CD14-positive monocyte (primary cell): ENCODE measurements at regions not wholly inside any gene's neighbourhood (a gene's known extent, or its start where the extent isn't known, plus 50 kb on each side); places are given as distances from the start of the nearest gene placed in this dataset.

Source experiments
- DNase-seq, 3 donors: peaks; one replicate each; pipeline ENCODE4 v3.0.0-alpha.2; 2011 to 2022
- H2AFZ ChIP-seq: 2 replicates; pipeline ENCODE4 v1.6.0; 2012; ENCODE audit warnings: mild to moderate bottlenecking, low read depth, low read length, inconsistent platforms; ENCODE audit not compliant: insufficient read depth, poor library complexity, severe bottlenecking
- H3K27ac ChIP-seq, 2 donors: 1 replicate in 1 of 2; 2 replicates in 1 of 2; pipeline ENCODE4 v1.5.1; 2012 to 2013; ENCODE audit warnings: low read length in 2 of 2, control low read depth in 1 of 2, inconsistent platforms in 1 of 2, low read depth in 1 of 2, mild to moderate bottlenecking in 1 of 2
- H3K27me3 ChIP-seq, 2 donors: one replicate each; pipeline versions ENCODE4 v1.6.0 to v1.6.1; 2011 to 2013; ENCODE audit warnings: low read length in 2 of 2; ENCODE audit not compliant: control insufficient read depth in 2 of 2, insufficient read depth in 2 of 2
- H3K36me3 ChIP-seq, 2 donors: replicated peaks in 1 of 2; 1 replicate in 1 of 2; 2 replicates in 1 of 2; pipeline versions ENCODE4 v1.5.1 to v1.6.1; 2012 to 2013; ENCODE audit warnings: low read length in 2 of 2, control low read depth in 1 of 2, inconsistent platforms in 1 of 2, mild to moderate bottlenecking in 1 of 2; ENCODE audit not compliant: insufficient read depth in 2 of 2, control insufficient read depth in 1 of 2
- H3K4me1 ChIP-seq, 2 donors: 1 replicate in 1 of 2; 2 replicates in 1 of 2; pipeline versions ENCODE4 v1.5.1 to v1.6.1; 2012 to 2013; ENCODE audit warnings: low read length in 2 of 2, control low read depth in 1 of 2, inconsistent platforms in 1 of 2, mild to moderate bottlenecking in 1 of 2, moderate library complexity in 1 of 2; ENCODE audit not compliant: insufficient read depth in 2 of 2, control insufficient read depth in 1 of 2
- H3K4me2 ChIP-seq: replicated peaks from 2 replicates; pipeline ENCODE3; 2012; ENCODE audit warnings: low read length, moderate library complexity, mild to moderate bottlenecking; ENCODE audit not compliant: poor library complexity, severe bottlenecking; ENCODE audit errors: extremely low read depth
- H3K4me3 ChIP-seq, 3 experiments: fragments of 200-600 bp in 1 of 3; sonication (generic) in 1 of 3; replicated peaks in 1 of 3; 1 replicate in 2 of 3; 2 replicates in 1 of 3; pipeline ENCODE4 v1.5.1; 2011 to 2013; ENCODE audit warnings: low read length in 3 of 3, mild to moderate bottlenecking in 3 of 3, control low read depth in 2 of 3, low read depth in 2 of 3, inconsistent platforms in 1 of 3, moderate library complexity in 1 of 3
- H3K79me2 ChIP-seq: 2 replicates; pipeline ENCODE4 v1.6.0; 2012; ENCODE audit warnings: mild to moderate bottlenecking, control low read depth, inconsistent platforms, low read length, moderate library complexity; ENCODE audit not compliant: insufficient read depth
- H3K9ac ChIP-seq: 2 replicates; pipeline ENCODE4 v1.6.0; 2017; ENCODE audit warnings: low read length, mild to moderate bottlenecking; ENCODE audit not compliant: insufficient read depth, poor library complexity, severe bottlenecking
- H3K9me3 ChIP-seq, 2 donors: replicated peaks in 1 of 2; 1 replicate in 1 of 2; 2 replicates in 1 of 2; pipeline versions ENCODE4 v1.5.1 to v1.6.1; 2012 to 2013; ENCODE audit warnings: low read length in 2 of 2, control low read depth in 1 of 2; ENCODE audit not compliant: control insufficient read depth in 1 of 2, insufficient read depth in 1 of 2
- H4K20me1 ChIP-seq: 2 replicates; pipeline ENCODE4 v1.6.0; 2012; ENCODE audit warnings: mild to moderate bottlenecking, low read length, control low read depth, moderate library complexity; ENCODE audit not compliant: insufficient read depth
- H3K27ac Mint-ChIP-seq, 7 donors: one replicate each; pipeline ENCODE4 v1.8.0; 2020; ENCODE audit warnings: mild to moderate bottlenecking in 7 of 7, mixed read lengths in 7 of 7, moderate library complexity in 6 of 7, inconsistent platforms in 2 of 7
- H3K27me3 Mint-ChIP-seq, 3 donors: one replicate each; pipeline ENCODE4 v1.8.0; 2021 to 2022; ENCODE audit warnings: low read depth in 3 of 3, mild to moderate bottlenecking in 3 of 3, mixed read lengths in 3 of 3, moderate library complexity in 3 of 3, inconsistent platforms in 1 of 3
- H3K36me3 Mint-ChIP-seq, 2 donors: one replicate each; pipeline ENCODE4 v1.8.0; 2020; ENCODE audit warnings: mixed read lengths in 2 of 2, inconsistent platforms in 1 of 2, mild to moderate bottlenecking in 1 of 2
- H3K4me1 Mint-ChIP-seq: one replicate; pipeline ENCODE4 v1.8.0; 2020; ENCODE audit warnings: mild to moderate bottlenecking, mixed read lengths
- H3K4me3 Mint-ChIP-seq, 2 donors: one replicate each; pipeline ENCODE4 v1.8.0; 2020; ENCODE audit warnings: mild to moderate bottlenecking in 2 of 2, mixed read lengths in 2 of 2, moderate library complexity in 1 of 2
- H3K9me3 Mint-ChIP-seq, 7 donors: one replicate each; pipeline ENCODE4 v1.8.0; 2020 to 2022; ENCODE audit warnings: mixed read lengths in 7 of 7, mild to moderate bottlenecking in 6 of 7, moderate library complexity in 6 of 7, inconsistent platforms in 2 of 7
- CTCF ChIP-seq: fragments of 200-600 bp; IDR thresholded peaks from one replicate; pipeline ENCODE4 v1.8.0; 2022; ENCODE audit warnings: antibody characterized with exemption, mild to moderate bottlenecking
- WGBS: methylation state at CpG from one replicate; pipeline ENCODE4 v1.1.5; 2013; ENCODE audit warnings: missing lambda C conversion rate; ENCODE audit not compliant: insufficient coverage; 5-methylcytosine and 5-hydroxymethylcytosine counted together
- intact Hi-C, 2 donors: fragments of 100-400 bp; cut with micrococcal nuclease; formaldehyde crosslinking; loops; one replicate each; pipeline versions ENCODE4 v1.15.0 to v1.15.1; 2023

- Histone ChIP-seq H3K79me2 (no peaks in the 10 kb centered on the region), H3K36me3 (no peaks in the 10 kb centered on the region), H3K9me3 (no peaks in the 10 kb centered on the region), H3K27ac (no peak overlapping the region), H3K4me2 (no peak overlapping the region), H2AFZ (no peak overlapping the region), H3K9ac (no peak overlapping the region), H3K4me1 (no peaks in the 10 kb centered on the region), H3K27me3 (no peaks in the 10 kb centered on the region), H3K4me3 (no peak overlapping the region), H4K20me1 (no peaks in the 10 kb centered on the region)
- DNase-seq: no peak
- intact Hi-C loops: no loop called here
- Mint-ChIP-seq H3K4me1 (no peaks in the 10 kb centered on the region), H3K27ac (no peak overlapping the region), H3K9me3 (peaks cover 0 to 5% (median 0%) of the 10 kb centered on the region in 7 donors), H3K4me3 (no peak overlapping the region), H3K27me3 (peaks cover 0 to 3% (median 0%) of the 10 kb centered on the region in 3 donors), H3K36me3 (no peaks in the 10 kb centered on the region)
- WGBS: no CpG with 5 or more reads among the region's 2 CpGs
- TF ChIP-seq CTCF: no peak
Measured at GRCh38 chr22:47705350-47705749, 942.9 kb downstream of the TBC1D22A start.

- Histone ChIP-seq H3K4me3 (no peak overlapping the region), H3K9me3 (no peaks in the 10 kb centered on the region), H4K20me1 (no peaks in the 10 kb centered on the region), H3K9ac (no peak overlapping the region), H3K36me3 (no peaks in the 10 kb centered on the region), H3K4me2 (no peak overlapping the region), H3K4me1 (no peaks in the 10 kb centered on the region), H2AFZ (no peak overlapping the region), H3K79me2 (no peaks in the 10 kb centered on the region), H3K27me3 (no peaks in the 10 kb centered on the region), H3K27ac (no peak overlapping the region)
- intact Hi-C loops: no loop called here
- TF ChIP-seq CTCF: no peak
- WGBS: 90% methylated on average over 2 of the region's 8 CpGs
- Mint-ChIP-seq H3K4me1 (no peaks in the 10 kb centered on the region), H3K27me3 (peaks cover 0 to 6% (median 2%) of the 10 kb centered on the region in 3 donors), H3K9me3 (peaks cover 0 to 3% (median 1%) of the 10 kb centered on the region in 7 donors), H3K4me3 (no peak overlapping the region), H3K36me3 (no peaks in the 10 kb centered on the region), H3K27ac (no peak overlapping the region)
- no peak for DNase-seq
Measured at GRCh38 chr22:47698906-47699305, 936.5 kb downstream of the TBC1D22A start.
